PC-3 (cell line): ENCODE measurements at regions not wholly inside any gene's neighbourhood (a gene's known extent, or its start where the extent isn't known, plus 50 kb on each side); places are given as distances from the start of the nearest gene placed in this dataset.

Experiments
- CTCF ChIP-seq: fragments of 300-600 bp; sonication (generic); conservative IDR thresholded peaks from 2 replicates; pipeline ENCODE4 v1.5.1; 2017; ENCODE audit warnings: antibody characterized with exemption, low read depth, mild to moderate bottlenecking, low read length
- EZH2phosphoT487 ChIP-seq: fragments of 300-600 bp; sonication (generic); IDR thresholded peaks from 2 replicates; pipeline ENCODE4 v1.6.1; 2018; ENCODE audit warnings: mild to moderate bottlenecking, antibody characterized with exemption, low read length, borderline replicate concordance

DNA sequence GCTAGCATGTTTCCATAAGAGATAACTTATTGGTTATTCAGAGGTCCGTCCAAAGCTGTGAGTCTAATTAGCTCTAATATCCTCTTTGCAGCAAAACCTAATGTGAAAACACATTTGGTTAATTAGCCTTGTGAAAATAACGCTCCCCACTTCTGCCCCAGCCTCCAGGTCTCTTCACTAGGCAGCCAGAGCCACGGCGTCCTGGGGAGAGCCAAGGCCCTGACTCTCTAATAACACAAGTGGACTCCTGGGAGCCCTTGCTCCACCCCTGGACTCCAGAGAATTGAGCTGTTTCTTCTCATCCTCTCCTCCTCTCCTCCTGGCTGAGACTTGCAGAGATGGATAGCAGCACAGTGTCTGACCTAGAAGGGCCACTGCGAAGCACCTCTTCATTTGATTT lies 78.8 kb downstream of the CCDC185 start:
- no peak for TF ChIP-seq CTCF
- TF ChIP-seq EZH2phosphoT487, result no peak
